ENCODE measurements at regions not wholly inside any gene's neighbourhood (a gene's known extent, or its start where the extent isn't known, plus 50 kb on each side); places are given as distances from the start of the nearest gene placed in this dataset.

- Histone ChIP-seq H3K9me3 (no peaks in the 10 kb centered on the region), H3K4me1 (no peaks in the 10 kb centered on the region), H3K27ac (no peak overlapping the region), H3K4me3 (no peak overlapping the region), H3K4me2 (no peak overlapping the region)
- no peak for TF ChIP-seq ZFP36 (IDR thresholded peaks at IDR 0.05; ENCODE audit: borderline replicate concordance, partially characterized antibody)
- TF ChIP-seq JUN (IDR thresholded peaks at IDR 0.05): no peak
- 9% methylated on average over 3 of the region's 3 CpGs for WGBS (ENCODE audit: missing lambda C conversion rate)
- no peak for ATAC-seq
- FAIRE-seq: no peak
- no peak for DNase-seq (ENCODE audit: low read depth in 1 of 2, low spot score in 1 of 2)
- CTCF ChIA-PET: interaction anchor here (1.0 to 2.4 kb wide), 2 partner anchors 20 to 33 kb away, joined by 3 to 6 read pairs; no protein-coding TSS in a partner anchor
- POLR2A ChIA-PET: no interaction called here
Measured at GRCh38 chr3:72698154-72698917, 149.9 kb downstream of the SHQ1 start.

- 65% methylated on average over 2 of the region's 2 CpGs for WGBS (ENCODE audit: missing lambda C conversion rate)
- no peak overlapping the region for H3K27ac ChIP-seq
- ATAC-seq (no peak), DNase-seq (ENCODE audit: low read depth in 1 of 2, low spot score in 1 of 2) (no peak), FAIRE-seq (no peak)
- no peak overlapping the region for H3K4me3 ChIP-seq
- no peaks in the 10 kb centered on the region for H3K4me1 ChIP-seq
- no peak overlapping the region for H3K4me2 ChIP-seq
- CTCF ChIA-PET: interaction anchor here (0.6 to 2.4 kb wide), 3 partner anchors 32 to 658 kb away, joined by 3 to 6 read pairs (median 6); no protein-coding TSS in a partner anchor
- POLR2A ChIA-PET: no interaction called here
- no peak for TF ChIP-seq HDAC2 (IDR thresholded peaks at IDR 0.05)
- no peak for TF ChIP-seq EP300 (IDR thresholded peaks at IDR 0.05)
- no peak for TF ChIP-seq POLR2A (IDR thresholded peaks at IDR 0.05; ENCODE audit: low read length)
- TF ChIP-seq ZNF302 (CRISPR knock-in tag; IDR thresholded peaks at IDR 0.05): no peak
- TF ChIP-seq ATOH8 (CRISPR knock-in tag; IDR thresholded peaks at IDR 0.05; ENCODE audit: low read depth): no peak
- TF ChIP-seq CTCF (IDR thresholded peaks at IDR 0.05): no peak
- no peaks in the 10 kb centered on the region for H3K9me3 ChIP-seq
Measured at GRCh38 chr3:72697717-72698116, 150.5 kb downstream of the SHQ1 start.

GRCh38 chr3:72696815-72697214, 151.4 kb downstream of the SHQ1 start:
- ChIA-PET CTCF (interaction anchor here (2.2 kb wide), 1 partner anchor 31 kb away, joined by 6 read pairs; no protein-coding TSS in a partner anchor), POLR2A (no interaction called here)
- Histone ChIP-seq H3K4me3 (no peak overlapping the region), H3K4me1 (no peaks in the 10 kb centered on the region), H3K27ac (no peak overlapping the region), H3K9me3 (no peaks in the 10 kb centered on the region), H3K4me2 (no peak overlapping the region)
- TF ChIP-seq JUN (IDR thresholded peaks at IDR 0.05) (no peak), SREBF2 (IDR thresholded peaks at IDR 0.05) (no peak), SMC3 (IDR thresholded peaks at IDR 0.05) (no peak), GATA3 (IDR thresholded peaks at IDR 0.05; ENCODE audit: borderline replicate concordance) (no peak), ELK1 (IDR thresholded peaks at IDR 0.05; ENCODE audit: low read depth, low read length) (no peak), NR3C1 (IDR thresholded peaks at IDR 0.05) (no peak), EP300 (IDR thresholded peaks at IDR 0.05) (no peak), NFE2L2 (conservative IDR thresholded peaks at IDR 0.05; ENCODE audit: low read length) (no peak), HOXB13 (CRISPR knock-in tag; IDR thresholded peaks at IDR 0.05; ENCODE audit: low read depth) (no peak), USF2 (IDR thresholded peaks at IDR 0.05) (no peak), HMGXB4 (CRISPR knock-in tag; IDR thresholded peaks at IDR 0.05; ENCODE audit: borderline replicate concordance) (no peak), ESRRA (IDR thresholded peaks at IDR 0.05; ENCODE audit: borderline replicate concordance, low read length) (no peak), KDM5A (IDR thresholded peaks at IDR 0.05) (no peak), RCOR1 (IDR thresholded peaks at IDR 0.05; ENCODE audit: low read depth, low read length) (no peak)
- DNase-seq (ENCODE audit: low read depth in 1 of 2, low spot score in 1 of 2) (no peak), FAIRE-seq (no peak), ATAC-seq (no peak)
- WGBS (ENCODE audit: missing lambda C conversion rate): 47% methylated on average over 5 of the region's 5 CpGs
